GM23338 (cell line): ENCODE measurements at regions not wholly inside any gene's neighbourhood (a gene's known extent, or its start where the extent isn't known, plus 50 kb on each side); places are given as distances from the start of the nearest gene placed in this dataset.

Source experiments
- ATAC-seq: fragments of 200-7000 bp; cut with Tn5 transposase; 3 replicates; pipeline ENCODE4 v1.9.1; 2020
- DNase-seq: peaks from one replicate; pipeline ENCODE4 v3.0.0-alpha.2; 2015; ENCODE audit warnings: low spot score
- H2AFZ ChIP-seq: fragments of 200-600 bp; sonication (generic); 2 replicates; pipeline ENCODE4 v1.8.0; 2016; ENCODE audit warnings: antibody characterized with exemption, mild to moderate bottlenecking, moderate library complexity
- H3F3A ChIP-seq: fragments of 200-600 bp; sonication (generic); replicated peaks from 2 replicates; pipeline ENCODE4 v1.8.0; 2017; ENCODE audit warnings: antibody characterized with exemption, mixed run types, low read depth
- H3K27ac ChIP-seq: fragments of 200-600 bp; sonication (generic); 2 replicates; pipeline ENCODE4 v1.6.1; 2016; ENCODE audit warnings: low read depth
- H3K27me3 ChIP-seq: fragments of 200-600 bp; sonication (generic); 2 replicates; pipeline ENCODE4 v1.8.0; 2016; ENCODE audit warnings: mild to moderate bottlenecking, mixed run types, moderate library complexity; ENCODE audit not compliant: insufficient read depth
- H3K36me3 ChIP-seq: fragments of 200-600 bp; sonication (generic); 2 replicates; pipeline ENCODE4 v1.8.0; 2016; ENCODE audit warnings: mild to moderate bottlenecking; ENCODE audit not compliant: insufficient read depth
- H3K4me1 ChIP-seq: fragments of 200-600 bp; sonication (generic); 2 replicates; pipeline ENCODE4 v1.8.0; 2016; ENCODE audit warnings: mild to moderate bottlenecking, moderate library complexity; ENCODE audit not compliant: insufficient read depth
- H3K4me2 ChIP-seq: fragments of 200-600 bp; sonication (generic); 2 replicates; pipeline ENCODE4 v1.7.1; 2017; ENCODE audit warnings: mixed run types
- H3K4me3 ChIP-seq: fragments of 200-600 bp; sonication (generic); 2 replicates; pipeline ENCODE4 v1.6.1; 2016; ENCODE audit warnings: mixed run types
- H3K79me2 ChIP-seq: fragments of 200-600 bp; sonication (generic); replicated peaks from 2 replicates; pipeline ENCODE4 v1.8.0; 2017; ENCODE audit warnings: mild to moderate bottlenecking; ENCODE audit not compliant: insufficient read depth
- H3K9me2 ChIP-seq: fragments of 200-600 bp; sonication (generic); 2 replicates; pipeline ENCODE4 v1.8.0; 2017; ENCODE audit not compliant: insufficient read depth
- H4K20me1 ChIP-seq: fragments of 200-600 bp; sonication (generic); replicated peaks from 2 replicates; pipeline ENCODE4 v1.8.0; 2017; ENCODE audit warnings: mild to moderate bottlenecking; ENCODE audit not compliant: insufficient read depth
- H3K27ac Mint-ChIP-seq: 2 replicates; pipeline ENCODE4 v1.8.0; 2020; ENCODE audit warnings: inconsistent platforms, mild to moderate bottlenecking, moderate library complexity, mixed read lengths
- H3K27me3 Mint-ChIP-seq: 3 replicates; pipeline ENCODE4 v1.8.0; 2022; ENCODE audit warnings: low read depth, mild to moderate bottlenecking, moderate library complexity, mixed read lengths, inconsistent platforms; ENCODE audit not compliant: insufficient read depth, poor library complexity
- H3K36me3 Mint-ChIP-seq: 3 replicates; pipeline ENCODE4 v1.8.0; 2021; ENCODE audit warnings: low read depth, mild to moderate bottlenecking, inconsistent platforms, moderate library complexity, mixed read lengths
- H3K4me1 Mint-ChIP-seq: 3 replicates; pipeline ENCODE4 v1.8.0; 2020; ENCODE audit warnings: mild to moderate bottlenecking, inconsistent platforms, mixed read lengths
- H3K4me3 Mint-ChIP-seq: 3 replicates; pipeline ENCODE4 v1.8.0; 2021; ENCODE audit warnings: moderate library complexity, mild to moderate bottlenecking, inconsistent platforms, mixed read lengths
- H3K9me3 Mint-ChIP-seq: 3 replicates; pipeline ENCODE4 v1.8.0; 2020; ENCODE audit warnings: moderate library complexity, mild to moderate bottlenecking, inconsistent platforms, mixed read lengths
- CTCF ChIP-seq, 2 experiments: fragments of 200-600 bp in 1 of 2; sonication (generic) in 1 of 2; conservative IDR thresholded peaks; 2 replicates each; pipeline versions ENCODE4 v1.5.1 to v1.6.1; 2016 to 2017; ENCODE audit warnings: antibody characterized with exemption in 2 of 2, low read depth in 2 of 2, mild to moderate bottlenecking in 2 of 2, moderate library complexity in 1 of 2
- EZH2 ChIP-seq: fragments of 200-600 bp; sonication (generic); IDR thresholded peaks from one replicate; pipeline ENCODE4 v1.8.0; 2017; ENCODE audit warnings: antibody characterized with exemption, mild to moderate bottlenecking, low read depth; ENCODE audit not compliant: unreplicated experiment
- NANOG ChIP-seq: IDR thresholded peaks from 2 replicates; pipeline ENCODE4 v1.6.1; 2016; ENCODE audit warnings: antibody characterized with exemption, borderline replicate concordance
- ZNF114 ChIP-seq: fragments of 250-450 bp; sonication (Bioruptor Pico); IDR thresholded peaks from 2 replicates; pipeline ENCODE4 v1.5.0; 2020; ENCODE audit warnings: mild to moderate bottlenecking, moderate library complexity
- ZNF331 ChIP-seq: fragments of 250-450 bp; sonication (Bioruptor Pico); IDR thresholded peaks from 2 replicates; pipeline ENCODE4 v1.5.0; 2020; ENCODE audit warnings: low read depth, mild to moderate bottlenecking, moderate library complexity
- ZNF462 ChIP-seq: fragments of 250-450 bp; sonication (Bioruptor Pico); IDR thresholded peaks from 2 replicates; pipeline ENCODE4 v1.5.0; 2020; ENCODE audit warnings: mild to moderate bottlenecking, moderate library complexity

- no peak overlapping the region for H2AFZ ChIP-seq
- no peak overlapping the region for H3K27ac ChIP-seq
- 0 out of 2 replicates have a peak, but pooled peaks cover 4% of the 10 kb centered on the region for H3K9me2 ChIP-seq
- no peaks in the 10 kb centered on the region for H3K27me3 ChIP-seq
- no peak overlapping the region for H3K4me2 ChIP-seq
- H3F3A ChIP-seq: no peaks in the 10 kb centered on the region
- DNase-seq: peak; percentile 68
- H4K20me1 ChIP-seq: no peaks in the 10 kb centered on the region
- no peak overlapping the region for H3K4me3 ChIP-seq
- peak; percentile 97 for ATAC-seq
- H3K4me3 Mint-ChIP-seq: no peak overlapping the region
- H3K36me3 ChIP-seq: no peaks in the 10 kb centered on the region
- no peak overlapping the region for H3K27ac Mint-ChIP-seq
- H3K79me2 ChIP-seq: no peaks in the 10 kb centered on the region
- H3K27me3 Mint-ChIP-seq: peaks cover 2% of the 10 kb centered on the region
- TF ChIP-seq CTCF (conservative IDR thresholded peaks at IDR 0.05; ENCODE audit: low read depth in 2 of 2) (peak; percentile 46 to 52), EZH2 (no peak)
- no peaks in the 10 kb centered on the region for H3K4me1 ChIP-seq
- no peaks in the 10 kb centered on the region for H3K36me3 Mint-ChIP-seq
- H3K4me1 Mint-ChIP-seq: no peaks in the 10 kb centered on the region
- H3K9me3 Mint-ChIP-seq: no peaks in the 10 kb centered on the region
These were observed 79.6 kb downstream of the CRYGS start for GRCh38 chr3:186464424-186465093.

- Mint-ChIP-seq H3K36me3 (no peaks in the 10 kb centered on the region), H3K4me3 (no peak overlapping the region), H3K27ac (no peak overlapping the region), H3K27me3 (peaks cover 6% of the 10 kb centered on the region), H3K9me3 (no peaks in the 10 kb centered on the region), H3K4me1 (peaks cover 7% of the 10 kb centered on the region; the same call in 2 of the 3 replicates)
- ATAC-seq (no peak), DNase-seq (no peak)
- no peak overlapping the region for H3K4me3 ChIP-seq
- no peak overlapping the region for H3K4me2 ChIP-seq
- no peaks in the 10 kb centered on the region for H3F3A ChIP-seq
- H3K36me3 ChIP-seq: no peaks in the 10 kb centered on the region
- H3K79me2 ChIP-seq: no peaks in the 10 kb centered on the region
- H3K9me2 ChIP-seq: 0 out of 2 replicates have a peak, but pooled peaks cover 4% of the 10 kb centered on the region
- H4K20me1 ChIP-seq: no peaks in the 10 kb centered on the region
- no peak for TF ChIP-seq ZNF331 (CRISPR knock-in tag)
- TF ChIP-seq NANOG: no peak
- TF ChIP-seq ZNF462: no peak
- TF ChIP-seq ZNF114: no peak
- no peaks in the 10 kb centered on the region for H3K4me1 ChIP-seq
- no peak overlapping the region for H3K27ac ChIP-seq
- no peaks in the 10 kb centered on the region for H3K27me3 ChIP-seq
- H2AFZ ChIP-seq: no peak overlapping the region
These were observed 83.0 kb downstream of the CRYGS start for GRCh38 chr3:186461141-186461540.
